ENCODE measurements at regions not wholly inside any gene's neighbourhood (a gene's known extent, or its start where the extent isn't known, plus 50 kb on each side); places are given as distances from the start of the nearest gene placed in this dataset.
A peak's percentile ranks its signal among the peaks of the same experiment; 100 is the strongest.
"Not testable (repeated sequence)": the region's sequence is repeated elsewhere in the genome, so short reads cannot be mapped to it uniquely, and the experiment has no call there.

DNA sequence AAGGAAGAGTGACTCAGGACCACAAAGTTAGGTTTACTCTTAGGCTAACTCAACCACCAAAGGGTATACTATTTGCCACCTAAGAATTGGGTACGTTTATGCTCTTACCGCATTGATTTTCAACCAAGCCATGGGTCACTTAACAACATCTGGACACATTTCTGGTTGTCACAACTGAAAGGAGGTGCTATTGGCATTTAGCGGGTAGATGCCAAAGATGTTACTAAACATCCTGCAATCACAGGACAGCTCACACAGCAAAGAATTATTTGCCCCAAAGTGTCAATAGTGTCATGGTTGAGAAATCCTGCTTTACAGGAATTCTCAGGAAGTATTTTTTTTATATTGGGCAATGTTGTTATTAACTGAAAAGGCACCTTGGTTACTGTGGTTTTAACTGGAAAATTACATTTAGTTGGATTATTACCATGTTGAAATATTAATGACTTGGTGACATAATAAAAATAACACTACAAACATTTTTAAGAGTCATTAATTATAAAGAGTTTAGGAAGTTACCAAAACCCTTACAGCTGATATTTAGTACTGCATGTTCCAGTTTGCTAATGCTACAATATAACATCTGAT is 185.0 kb upstream of the TMEM196 start:
- peak; percentile 17 for DNase-seq (ENCODE audit: low spot score)

DNA sequence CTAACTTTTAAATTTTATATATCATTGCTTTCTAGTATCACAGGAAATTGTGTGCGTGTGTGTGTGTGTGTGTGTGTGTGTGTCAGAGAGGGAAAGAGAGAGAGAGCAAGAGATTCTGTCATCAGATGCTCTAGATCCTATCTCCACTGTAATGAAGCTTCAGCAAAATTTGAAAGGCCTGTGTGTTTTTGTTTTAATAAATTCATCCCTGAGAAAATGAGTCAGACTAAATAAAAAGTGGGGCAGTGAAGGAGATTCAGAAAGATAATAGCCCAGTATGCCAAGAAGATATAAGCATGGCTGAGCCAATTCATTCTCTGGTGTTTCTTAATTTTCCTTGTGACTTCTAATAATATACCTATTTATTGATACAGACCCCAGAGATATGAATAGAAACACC is 184.2 kb upstream of the TMEM196 start:
- DNase-seq (ENCODE audit: low spot score), result no peak

DNA sequence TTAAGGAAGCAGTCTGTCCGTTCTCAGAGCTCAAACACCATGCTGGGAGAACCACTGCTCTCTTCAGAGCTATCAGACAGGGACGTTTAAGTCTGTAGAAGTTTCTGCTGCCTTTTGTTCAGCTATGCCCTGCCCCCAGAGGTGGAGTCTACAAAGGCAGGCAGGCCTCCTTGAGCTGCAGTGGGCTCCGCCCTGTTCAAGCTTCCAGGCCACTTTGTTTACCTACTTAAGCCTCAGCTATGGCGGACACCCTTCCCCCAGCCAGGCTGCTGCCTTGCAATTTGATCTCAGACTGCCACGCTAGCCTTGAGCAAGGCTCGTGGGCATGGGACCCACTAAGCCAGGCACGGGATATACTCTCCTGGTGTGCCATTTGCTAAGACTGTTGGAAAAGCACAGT is 180.7 kb upstream of the TMEM196 start:
- not testable (repeated sequence) for DNase-seq (ENCODE audit: low spot score)

DNA sequence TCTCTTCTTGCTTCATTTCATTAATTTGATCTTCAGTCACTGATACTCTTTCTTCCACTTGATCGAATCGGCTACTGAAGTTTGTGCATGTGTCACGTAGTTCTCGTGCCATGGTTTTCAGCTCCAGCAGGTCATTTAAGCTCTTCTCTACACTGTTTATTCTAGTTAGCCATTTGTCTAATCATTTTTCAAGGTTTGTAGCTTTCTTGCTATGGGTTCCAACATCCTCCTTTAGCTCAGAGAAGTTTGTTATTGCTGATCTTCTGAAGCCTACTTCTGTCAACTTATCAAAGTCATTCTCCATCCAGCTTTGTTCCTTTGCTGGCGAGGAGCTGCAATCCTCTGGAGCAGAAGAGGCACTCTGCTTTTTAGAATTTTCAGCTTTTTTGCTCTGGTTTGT is 180.0 kb upstream of the TMEM196 start:
- DNase-seq (ENCODE audit: low spot score), result not testable (repeated sequence)

DNA sequence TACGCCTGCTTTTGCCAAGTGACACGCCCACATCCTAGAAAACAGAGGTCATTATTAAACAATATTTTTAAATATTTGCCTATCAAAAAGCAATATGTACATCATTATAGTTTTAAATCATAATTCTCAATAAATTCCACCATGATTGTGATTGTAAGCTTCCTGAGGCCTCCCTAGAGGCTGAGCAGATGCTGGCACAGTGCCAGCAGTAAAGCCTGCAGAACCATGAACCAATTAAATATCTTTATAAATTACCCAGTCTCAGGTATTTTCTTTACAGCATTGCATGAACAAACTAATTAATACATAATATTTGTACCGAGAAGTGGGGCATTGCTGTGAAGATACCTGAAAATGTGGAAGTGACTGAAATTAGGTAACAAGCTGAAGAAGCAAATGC is 174.7 kb upstream of the TMEM196 start:
- DNase-seq (ENCODE audit: low spot score), result no peak

DNA sequence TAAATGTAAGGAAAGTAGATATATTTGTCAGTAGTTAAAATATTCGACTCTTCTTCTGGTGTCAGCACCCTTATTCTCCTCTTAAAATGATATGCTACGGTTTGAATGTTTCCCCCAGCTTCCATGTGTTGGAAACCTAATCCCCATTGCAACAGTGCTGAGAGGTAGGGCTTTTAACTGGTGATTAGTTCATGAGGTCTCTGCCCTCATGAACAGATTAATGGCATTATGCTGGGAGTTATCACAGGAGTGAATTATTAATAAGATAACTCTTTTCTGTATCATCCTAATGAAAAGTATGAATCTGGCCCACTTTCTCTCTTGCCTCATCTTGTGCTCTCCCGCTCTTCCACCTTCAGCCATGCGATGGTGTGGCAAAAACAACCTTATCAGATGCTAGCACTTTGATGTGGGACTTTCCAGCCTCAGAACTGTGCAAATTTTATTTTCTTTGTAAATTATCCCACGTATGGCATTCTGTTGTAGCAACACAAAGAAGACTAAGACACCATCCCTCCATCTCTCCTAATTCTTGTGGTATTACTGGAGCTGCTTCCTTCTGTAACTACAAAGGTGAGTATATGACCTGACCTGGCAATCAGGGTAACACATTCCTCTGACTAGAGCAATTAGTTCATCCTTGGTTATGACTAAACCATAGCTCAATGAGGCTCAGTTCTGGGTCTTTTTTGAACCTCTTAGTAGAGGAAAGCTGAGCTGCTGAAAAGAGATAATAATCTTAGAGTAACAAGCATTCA is 171.1 kb upstream of the TMEM196 start:
- DNase-seq (ENCODE audit: low spot score), result no peak

DNA sequence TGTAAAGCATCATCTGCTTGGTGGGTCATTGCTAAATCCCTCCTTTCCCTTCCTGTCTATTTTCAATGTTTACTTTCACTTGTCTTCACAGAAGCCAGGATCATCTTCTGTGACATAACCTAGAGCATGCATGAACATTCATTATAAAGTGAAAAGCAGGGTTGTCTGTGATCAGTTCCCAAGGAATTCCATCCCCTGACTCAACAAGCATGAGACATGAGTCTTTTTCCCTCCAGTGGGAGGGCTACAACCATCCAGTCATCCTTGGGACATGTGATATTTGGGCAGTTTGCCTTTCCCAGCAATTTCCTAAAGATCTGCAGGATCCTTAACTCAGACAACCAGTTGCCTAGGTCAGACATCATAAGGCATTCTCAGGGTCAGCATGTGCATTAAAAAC is 166.3 kb upstream of the TMEM196 start:
- DNase-seq (ENCODE audit: low spot score), result peak; percentile 43

DNA sequence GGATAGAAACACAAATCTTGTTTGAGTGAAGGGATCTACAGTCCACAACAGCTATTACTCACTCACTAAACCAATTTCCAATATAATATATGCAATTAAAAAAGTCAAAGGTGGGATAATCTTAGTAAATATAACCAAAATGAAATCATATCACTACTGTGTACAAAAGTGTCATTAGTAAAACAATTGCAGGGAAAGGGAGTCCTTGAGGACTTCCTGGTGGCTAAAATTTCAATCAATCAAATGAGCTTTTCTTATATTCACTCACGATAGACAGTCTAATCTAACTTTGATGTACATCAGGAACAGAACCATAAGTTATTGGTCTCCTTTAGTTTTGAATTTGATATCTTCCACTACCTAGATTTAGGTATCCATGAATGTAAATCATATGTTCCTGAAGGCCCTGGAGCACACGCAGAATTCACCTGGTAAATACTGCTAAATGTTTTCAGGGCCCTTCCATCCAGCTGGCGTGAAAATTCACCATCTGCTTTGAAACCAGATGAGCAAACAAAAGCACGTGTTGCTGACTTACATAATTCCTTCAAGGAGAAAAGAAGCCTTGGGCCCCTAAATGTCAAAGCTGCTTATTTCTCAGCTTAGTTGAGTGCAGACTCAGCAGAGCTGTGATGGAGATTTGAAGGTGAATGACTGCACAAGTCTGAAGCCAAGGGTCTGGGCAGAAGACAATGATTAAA is 159.3 kb upstream of the TMEM196 start:
- DNase-seq (ENCODE audit: low spot score), result no peak

DNA sequence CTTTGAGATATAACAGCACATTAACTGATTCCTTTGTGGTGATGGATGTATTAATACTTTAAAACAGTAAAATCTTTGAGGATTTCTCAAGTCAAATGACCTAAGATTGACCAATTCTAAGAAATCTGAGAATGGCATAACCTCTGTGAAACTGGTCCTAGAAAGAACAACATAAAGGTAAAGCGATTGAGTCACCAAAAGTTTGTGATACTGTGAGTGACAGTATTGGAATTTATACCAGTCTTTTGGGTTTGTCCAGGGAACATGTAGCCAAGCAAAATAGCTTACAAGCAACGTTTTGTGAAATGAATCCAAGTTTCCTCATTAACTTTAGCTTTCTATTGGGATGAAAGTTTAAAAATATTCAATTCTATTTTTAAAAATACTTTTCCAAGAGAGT is 157.4 kb upstream of the TMEM196 start:
- DNase-seq (ENCODE audit: low spot score), result no peak

DNA sequence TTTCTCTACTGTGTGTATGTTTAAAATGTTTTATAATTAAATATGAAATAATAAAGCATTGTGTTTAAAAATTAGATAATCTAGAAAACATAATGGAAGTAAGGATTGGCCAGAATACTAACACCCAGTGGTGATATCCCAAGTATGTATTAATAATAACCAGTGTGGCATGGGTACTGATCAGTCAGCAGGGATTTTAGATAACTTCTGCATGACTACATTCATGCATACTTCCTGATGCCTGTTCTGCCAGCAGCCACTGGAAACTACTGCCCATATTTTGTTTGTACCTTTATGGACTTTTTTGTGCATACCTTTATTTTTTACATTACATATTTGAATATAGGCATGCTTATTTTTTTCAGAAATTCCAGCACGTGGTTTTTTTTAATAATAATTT is 156.6 kb upstream of the TMEM196 start:
- DNase-seq (ENCODE audit: low spot score), result no peak

DNA sequence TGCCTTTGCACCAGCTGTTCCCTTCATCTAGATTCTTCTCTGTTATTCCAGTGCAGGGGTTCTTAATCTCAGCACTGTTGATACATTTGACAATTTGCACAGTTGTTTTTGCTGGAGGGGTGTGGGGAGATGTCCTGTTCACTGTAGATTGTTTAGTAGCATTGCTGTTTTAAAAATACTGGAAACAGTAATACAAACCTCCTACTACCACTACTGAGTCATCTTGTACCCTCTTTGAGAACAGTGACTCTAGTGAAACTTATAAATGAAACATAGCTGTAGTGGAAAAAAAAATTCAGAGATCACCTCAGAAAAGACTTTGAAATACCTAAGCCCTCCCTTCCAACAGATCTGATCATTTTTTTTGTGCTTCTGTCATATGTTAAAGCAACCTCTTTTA is 154.8 kb upstream of the TMEM196 start:
- no peak for DNase-seq (ENCODE audit: low spot score)

DNA sequence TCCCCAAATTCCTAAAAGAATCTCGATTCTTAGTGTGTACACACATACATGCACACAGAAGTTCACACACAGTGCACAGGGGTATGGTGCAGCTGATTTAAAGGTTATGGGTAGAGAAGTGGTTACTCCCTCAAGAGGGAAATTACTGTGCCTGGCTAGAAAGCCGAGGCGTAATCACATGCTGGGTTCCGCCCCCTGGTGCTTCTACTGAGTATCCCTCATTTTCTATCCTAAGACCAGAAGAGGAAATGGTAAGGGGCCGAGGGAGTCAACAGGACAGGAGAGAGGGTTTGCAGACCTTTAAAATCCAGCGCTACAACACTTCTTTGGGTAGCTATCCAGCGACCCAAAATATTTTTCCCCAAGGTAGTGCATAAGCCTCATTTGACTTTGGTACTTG is 147.3 kb upstream of the TMEM196 start:
- DNase-seq (ENCODE audit: low spot score), result no peak

DNA sequence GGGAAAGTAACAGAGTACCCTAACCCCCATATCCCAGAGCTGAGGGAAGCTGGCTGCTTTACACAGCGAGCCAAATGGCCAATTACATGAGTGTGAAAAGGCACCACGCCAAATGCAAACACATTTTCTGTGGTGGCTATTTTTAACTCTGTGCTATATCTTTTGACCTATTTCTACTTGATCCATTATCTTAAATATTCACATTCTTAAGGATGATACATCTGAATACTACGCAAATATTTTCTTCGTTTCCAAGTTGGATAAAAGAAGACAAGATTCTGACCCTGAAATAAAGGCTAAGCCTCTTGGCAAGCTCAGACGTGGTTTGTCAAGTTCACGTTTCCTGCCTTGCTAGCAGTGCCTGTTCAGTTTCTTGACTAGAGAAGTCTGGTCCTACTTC is 146.7 kb upstream of the TMEM196 start:
- peak; percentile 9 for DNase-seq (ENCODE audit: low spot score)

DNA sequence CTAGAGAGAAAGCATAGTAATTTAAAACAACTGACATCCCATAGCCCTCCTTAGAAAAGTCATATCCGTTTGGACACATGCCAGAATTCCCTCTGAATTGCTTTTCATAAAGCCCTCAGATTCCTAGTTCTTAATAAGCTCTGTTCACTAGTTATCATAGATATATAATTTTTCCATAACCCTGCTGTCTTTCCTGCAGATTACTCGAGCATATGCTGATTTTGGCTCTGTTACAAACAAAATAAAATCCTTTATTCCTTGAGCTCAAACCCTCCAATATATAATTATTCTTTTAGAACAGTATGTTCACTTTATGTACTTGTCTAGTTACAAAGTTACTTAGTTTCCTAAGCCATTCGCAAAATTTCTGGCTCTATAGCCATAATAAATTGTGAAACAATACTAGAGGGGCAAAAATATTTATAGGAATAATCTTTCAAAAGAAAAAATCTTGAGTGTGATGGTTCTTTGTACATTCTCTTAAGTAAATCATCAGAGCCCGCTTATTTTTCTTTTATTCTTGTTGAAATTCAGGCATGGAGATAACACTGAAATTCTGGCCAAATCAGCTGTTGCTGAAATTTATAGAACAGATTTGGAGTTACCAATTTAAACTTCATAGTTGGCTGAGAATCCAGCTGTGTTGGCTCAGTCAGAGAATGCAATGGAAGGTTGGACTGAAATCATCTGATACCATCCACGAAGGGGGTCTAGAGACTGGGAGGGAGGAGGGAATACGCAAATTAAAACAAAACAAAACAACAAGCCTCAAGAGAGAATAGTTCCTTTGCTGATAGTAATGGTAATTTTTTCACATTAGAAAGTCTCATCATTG is 146.1 kb upstream of the TMEM196 start:
- DNase-seq (ENCODE audit: low spot score), result no peak

DNA sequence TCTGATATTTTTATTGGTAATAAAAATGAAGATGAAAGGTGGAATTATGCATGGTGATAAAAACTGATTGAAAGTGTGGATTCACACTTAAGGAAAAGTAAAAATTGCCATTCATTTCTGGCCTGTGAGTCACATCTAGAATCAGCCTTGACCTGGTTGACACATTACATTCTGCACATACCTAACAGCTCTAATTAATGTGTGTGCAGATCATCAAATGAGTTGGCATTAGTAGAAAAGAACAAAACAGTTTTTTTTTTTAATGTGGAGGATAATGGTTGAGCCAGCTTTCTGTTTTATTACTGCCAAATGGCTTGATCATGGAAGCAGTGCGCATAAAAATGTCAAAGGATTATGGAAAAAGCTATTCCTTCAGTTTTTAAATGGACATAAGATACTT is 142.6 kb upstream of the TMEM196 start:
- no peak for DNase-seq (ENCODE audit: low spot score)

DNA sequence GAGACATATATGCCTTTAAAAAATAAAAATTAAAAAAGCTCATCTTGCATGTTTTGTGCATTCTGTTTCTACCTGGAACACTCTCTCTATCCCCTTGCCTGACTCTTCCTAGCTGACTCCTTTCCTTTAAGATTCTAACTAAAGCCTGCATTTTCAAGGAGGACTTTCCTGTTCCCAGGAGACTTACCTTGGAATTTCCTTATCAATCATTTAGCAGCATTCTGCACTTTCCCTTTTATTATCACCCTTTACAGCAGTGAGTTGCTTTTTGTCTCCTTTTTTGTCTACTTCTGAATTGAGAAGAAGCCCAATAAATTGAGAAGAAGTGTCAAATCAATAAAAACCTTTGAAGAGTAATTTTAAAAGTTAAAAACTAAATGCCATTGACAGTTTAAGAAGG is 142.2 kb upstream of the TMEM196 start:
- no peak for DNase-seq (ENCODE audit: low spot score)

DNA sequence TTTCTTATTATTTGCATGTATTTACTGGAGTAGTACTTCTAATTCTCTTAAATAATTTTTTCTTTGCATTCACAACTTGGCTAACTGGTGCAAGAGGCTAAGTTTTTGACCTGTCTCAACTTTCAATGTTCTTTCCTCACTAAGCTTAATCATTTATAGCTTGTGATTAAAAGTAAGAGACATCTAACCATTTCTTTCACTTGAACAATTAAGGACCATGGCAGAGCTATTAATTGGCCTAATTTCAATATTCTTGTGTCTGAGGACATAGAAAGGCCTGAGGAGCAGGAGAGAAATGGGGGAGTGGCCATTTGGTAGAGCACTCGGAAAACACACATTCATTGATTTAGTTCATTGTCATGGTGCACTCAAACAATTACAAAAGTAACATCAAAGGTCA is 141.4 kb upstream of the TMEM196 start:
- DNase-seq (ENCODE audit: low spot score), result no peak

DNA sequence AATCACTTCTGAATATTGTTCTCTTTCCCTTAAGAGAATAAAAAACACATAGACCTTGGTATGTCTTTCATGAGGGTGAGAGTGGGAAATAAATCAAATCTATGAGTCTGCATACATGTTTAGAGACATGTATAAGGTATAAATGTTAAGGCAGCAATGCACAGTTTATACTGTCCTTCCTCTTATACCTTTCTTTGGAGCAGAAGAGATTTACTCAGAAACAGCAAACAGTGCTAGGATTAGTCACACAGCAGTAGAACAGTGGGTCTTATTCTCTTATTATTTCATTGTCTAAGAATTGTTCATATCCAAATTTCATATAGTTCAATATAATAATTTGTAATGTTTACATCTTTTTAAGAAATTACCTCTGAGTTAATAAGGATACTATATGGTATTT is 126.7 kb upstream of the TMEM196 start:
- no peak for DNase-seq (ENCODE audit: low spot score)

DNA sequence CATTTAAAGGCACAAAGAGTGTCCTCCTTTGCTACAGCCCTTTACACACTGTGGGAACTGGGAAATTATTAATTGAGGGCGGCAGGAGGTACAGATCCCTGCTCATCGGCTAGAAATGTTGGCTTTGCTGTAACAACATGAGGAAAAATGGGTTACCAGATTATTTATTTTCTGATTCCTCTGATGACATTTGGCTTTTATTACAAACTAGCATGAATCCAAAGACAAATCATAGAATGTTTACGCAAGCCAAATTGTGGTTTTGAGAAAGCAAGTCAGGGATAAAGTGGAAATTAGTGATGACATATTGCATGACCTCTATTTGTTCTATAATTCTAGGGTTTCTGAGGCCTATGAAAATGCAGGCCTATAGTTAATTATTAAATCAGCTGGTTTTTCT is 126.1 kb upstream of the TMEM196 start:
- DNase-seq (ENCODE audit: low spot score), result peak; percentile 19

DNA sequence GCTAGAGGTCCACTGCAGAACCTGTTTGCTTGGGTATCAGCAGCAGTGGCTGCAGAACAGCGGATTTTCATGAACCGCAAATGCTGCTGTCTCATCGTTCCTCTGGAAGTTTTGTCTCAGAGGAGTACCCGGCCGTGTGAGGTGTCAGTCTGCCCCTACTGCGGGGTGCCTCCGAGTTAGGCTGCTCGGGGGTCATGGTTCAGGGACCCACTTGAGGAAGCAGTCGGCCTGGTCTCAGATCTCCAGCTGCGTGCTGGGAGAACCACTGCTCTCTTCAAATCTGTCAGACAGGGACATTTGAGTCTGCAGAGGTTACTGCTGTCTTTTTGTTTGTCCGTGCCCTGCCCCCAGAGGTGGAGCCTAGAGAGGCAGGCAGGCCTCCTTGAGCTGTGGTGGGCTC is 109.5 kb upstream of the TMEM196 start:
- not testable (repeated sequence) for DNase-seq (ENCODE audit: low spot score)

DNA sequence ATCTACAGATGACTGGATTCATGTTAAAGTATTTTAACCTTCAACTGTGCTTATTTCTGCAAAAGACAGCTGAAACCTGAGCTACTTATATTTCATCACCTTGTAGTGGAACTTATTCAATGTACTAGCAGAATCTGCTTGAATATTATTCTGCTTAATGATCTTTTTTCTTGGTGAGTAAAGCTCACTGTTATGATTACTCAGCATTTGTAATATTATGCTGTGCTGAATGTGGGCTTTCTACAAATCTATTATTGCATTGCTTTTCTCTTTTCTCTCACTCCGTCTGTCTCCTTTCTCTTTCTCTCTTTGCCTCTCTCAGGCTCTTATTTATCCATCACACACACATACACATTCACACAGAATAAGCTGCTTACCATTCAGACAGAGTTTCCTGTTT is 98.7 kb upstream of the TMEM196 start:
- no peak for DNase-seq (ENCODE audit: low spot score)

DNA sequence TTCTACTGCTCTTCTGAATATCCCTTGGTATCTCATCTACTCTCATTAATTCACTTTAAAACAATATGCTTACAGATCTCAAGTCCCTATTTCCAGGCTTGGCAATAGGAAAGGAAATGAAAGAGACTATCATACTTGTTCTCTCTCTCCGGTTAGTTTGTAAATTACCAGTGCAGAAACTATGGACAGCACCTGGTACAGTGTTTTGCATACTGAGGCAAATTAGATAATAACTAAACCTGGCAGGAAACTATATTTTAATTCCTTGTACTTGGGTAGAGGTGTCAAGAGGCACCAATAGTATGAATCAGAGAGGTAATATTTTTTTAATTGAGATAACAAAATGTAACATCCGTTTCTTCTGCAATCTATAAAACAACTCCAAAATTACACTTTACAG is 97.7 kb upstream of the TMEM196 start:
- no peak for DNase-seq (ENCODE audit: low spot score)

DNA sequence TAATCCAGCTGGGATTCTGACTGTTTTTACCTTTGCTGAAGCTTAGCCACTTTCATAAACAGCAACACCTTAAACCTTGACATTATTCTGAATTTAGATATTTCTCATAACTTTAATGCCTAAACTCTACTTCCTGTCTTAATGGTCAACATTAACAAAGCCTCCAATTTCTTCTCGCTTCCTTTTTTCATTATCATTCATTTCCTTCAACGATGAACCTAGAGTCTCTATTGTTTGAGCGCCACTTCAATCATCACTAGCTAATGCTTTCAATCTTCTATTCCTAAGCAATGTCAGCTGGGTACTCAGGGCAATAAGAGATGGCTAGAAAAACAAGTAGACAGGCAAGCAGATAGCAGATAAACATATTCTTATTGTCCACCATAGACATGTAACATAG is 96.6 kb upstream of the TMEM196 start:
- no peak for DNase-seq (ENCODE audit: low spot score)
